IMR-90 (cell line): ENCODE measurements at regions not wholly inside any gene's neighbourhood (a gene's known extent, or its start where the extent isn't known, plus 50 kb on each side); places are given as distances from the start of the nearest gene placed in this dataset.

Source experiments
- ATAC-seq: fragments of 200-7000 bp; cut with Tn5 transposase; 2 replicates; pipeline ENCODE4 v1.9.1; 2020; ENCODE audit warnings: low read depth, mild to moderate bottlenecking, moderate library complexity
- BruUV-seq: library from RNA; stranded (reverse); fragments of 400-500 nt; replicated peaks from 2 replicates; lab custom pipeline; 2021; lab: Mats Ljungman, UMichigan
- CTCF ChIA-PET: fragments of 300-600 bp; formaldehyde crosslinking; extraction: SDS; loops from one replicate; lab custom pipeline; 2021; ENCODE audit warnings: antibody characterized with exemption; lab: Yijun Ruan, JAX
- POLR2A ChIA-PET: fragments of 300-600 bp; sonication (Branson Sonifier 250); formaldehyde crosslinking; loops from one replicate; lab custom pipeline; 2022; ENCODE audit warnings: antibody characterized with exemption; ENCODE audit not compliant: unreplicated experiment; lab: Charles Lee
- DNase-seq: peaks from one replicate; pipeline ENCODE4 v3.0.0; 2013
- H2AFZ ChIP-seq: replicated peaks from 2 replicates; pipeline ENCODE3; 2013; ENCODE audit warnings: low read length, mild to moderate bottlenecking; ENCODE audit not compliant: poor library complexity
- H2AK5ac ChIP-seq: 2 replicates; pipeline ENCODE4 v1.6.1; 2013; ENCODE audit warnings: low read depth, low read length, inconsistent platforms
- H2AK9ac ChIP-seq: replicated peaks from 2 replicates; pipeline ENCODE3; 2013; ENCODE audit warnings: mild to moderate bottlenecking, low read depth, low read length, moderate library complexity; ENCODE audit not compliant: poor library complexity
- H2BK120ac ChIP-seq: 2 replicates; pipeline ENCODE4 v1.6.1; 2013; ENCODE audit warnings: low read depth, low read length, inconsistent platforms
- H2BK15ac ChIP-seq: 3 replicates; pipeline ENCODE4 v1.6.1; 2013; ENCODE audit warnings: low read depth, low read length, inconsistent platforms
- H2BK20ac ChIP-seq: 2 replicates; pipeline ENCODE4 v1.6.1; 2013; ENCODE audit warnings: low read depth, mild to moderate bottlenecking, inconsistent platforms, low read length, moderate library complexity
- H2BK5ac ChIP-seq: 2 replicates; pipeline ENCODE4 v1.6.1; 2013; ENCODE audit warnings: mild to moderate bottlenecking, low read depth, low read length, inconsistent platforms; ENCODE audit not compliant: poor library complexity, severe bottlenecking
- H3K14ac ChIP-seq: replicated peaks from 2 replicates; pipeline ENCODE4 v1.6.1; 2013; ENCODE audit warnings: low read depth, low read length, inconsistent platforms
- H3K18ac ChIP-seq: 2 replicates; pipeline ENCODE4 v1.6.1; 2013; ENCODE audit warnings: low read depth, low read length, control low read depth
- H3K23ac ChIP-seq: 2 replicates; pipeline ENCODE4 v1.6.1; 2013; ENCODE audit warnings: low read depth, low read length, inconsistent platforms
- H3K27ac ChIP-seq: 2 replicates; pipeline ENCODE4 v1.5.1; 2013; ENCODE audit warnings: mild to moderate bottlenecking, control low read depth, low read length; ENCODE audit not compliant: insufficient read depth
- H3K27me3 ChIP-seq: 2 replicates; pipeline ENCODE4 v1.6.1; 2013; ENCODE audit warnings: low read length; ENCODE audit not compliant: control insufficient read depth, insufficient read depth
- H3K36me3 ChIP-seq: 2 replicates; pipeline ENCODE4 v1.6.1; 2013; ENCODE audit warnings: low read length, mixed read lengths; ENCODE audit not compliant: control insufficient read depth, insufficient read depth
- H3K4ac ChIP-seq: 2 replicates; pipeline ENCODE4 v1.6.1; 2013; ENCODE audit warnings: low read depth, low read length, inconsistent platforms
- H3K4me1 ChIP-seq: 2 replicates; pipeline ENCODE4 v1.6.1; 2013; ENCODE audit warnings: low read length, mixed read lengths; ENCODE audit not compliant: control insufficient read depth, insufficient read depth
- H3K4me2 ChIP-seq: 2 replicates; pipeline ENCODE4 v1.6.1; 2013; ENCODE audit warnings: low read depth, mild to moderate bottlenecking, control low read depth, low read length, moderate library complexity
- H3K4me3 ChIP-seq: 2 replicates; pipeline ENCODE4 v1.5.1; 2013; ENCODE audit warnings: low read depth, mild to moderate bottlenecking, control low read depth, low read length, moderate library complexity; ENCODE audit not compliant: insufficient read depth
- H3K56ac ChIP-seq: 2 replicates; pipeline ENCODE4 v1.6.1; 2013; ENCODE audit warnings: low read length, inconsistent platforms; ENCODE audit not compliant: insufficient read depth; ENCODE audit errors: extremely low read depth
- H3K79me1 ChIP-seq, 2 experiments: 2 replicates each; pipeline ENCODE4 v1.6.1; 2013; ENCODE audit warnings: low read length in 2 of 2, inconsistent platforms in 1 of 2, low read depth in 1 of 2
- H3K9ac ChIP-seq: 2 replicates; pipeline ENCODE4 v1.6.1; 2013; ENCODE audit warnings: low read depth, low read length, control low read depth
- H3K9me1 ChIP-seq: 2 replicates; pipeline ENCODE4 v1.6.1; 2013; ENCODE audit warnings: low read length, inconsistent platforms; ENCODE audit not compliant: insufficient read depth
- H3K9me3 ChIP-seq: 2 replicates; pipeline ENCODE4 v1.6.1; 2013; ENCODE audit warnings: low read length; ENCODE audit not compliant: control insufficient read depth, insufficient read depth
- H4K20me1 ChIP-seq: 2 replicates; pipeline ENCODE4 v1.6.1; 2013; ENCODE audit warnings: low read length, inconsistent platforms; ENCODE audit not compliant: insufficient read depth
- H4K5ac ChIP-seq: 2 replicates; pipeline ENCODE4 v1.6.1; 2013; ENCODE audit warnings: mild to moderate bottlenecking, low read depth, low read length, control low read depth
- H4K8ac ChIP-seq, 2 experiments: 2 replicates each; pipeline ENCODE4 v1.6.1; 2013; ENCODE audit warnings: low read depth in 2 of 2, low read length in 2 of 2, control low read depth in 1 of 2, inconsistent platforms in 1 of 2
- H4K91ac ChIP-seq: 2 replicates; pipeline ENCODE4 v1.6.1; 2013; ENCODE audit warnings: low read depth, low read length, inconsistent platforms; ENCODE audit not compliant: insufficient read depth
- NFE2L2 ChIP-seq: fragments of 150-350 bp; IDR thresholded peaks from 2 replicates; pipeline ENCODE4 v1.6.1; 2016; ENCODE audit warnings: low read depth, mild to moderate bottlenecking, low read length
- POLR2A ChIP-seq: IDR thresholded peaks from 2 replicates; pipeline ENCODE4 v1.6.1; 2012; ENCODE audit warnings: mild to moderate bottlenecking, low read depth, low read length
- USF2 ChIP-seq: fragments of 150-350 bp; IDR thresholded peaks from 2 replicates; pipeline ENCODE4 v1.6.1; 2017; ENCODE audit warnings: mild to moderate bottlenecking, antibody characterized with exemption, low read length, low read depth
- WGBS, 2 experiments: methylation state at CpG; one replicate each; pipeline versions ENCODE4 v1.1.5 to v1.1.7; 2013; ENCODE audit warnings: missing lambda C conversion rate in 2 of 2; ENCODE audit not compliant: insufficient read length in 1 of 2; ENCODE audit errors: extremely low coverage in 2 of 2; 5-methylcytosine and 5-hydroxymethylcytosine counted together
- dilution Hi-C: fragments of 300-500 bp; cut with HindIII; formaldehyde crosslinking; loops from one replicate; pipeline ENCODE4 v1.14.3; 2018; ENCODE audit warnings: low sequenced_read_pairs; ENCODE audit not compliant: unreplicated experiment
- in situ Hi-C: fragments of 300-500 bp; cut with MboI; formaldehyde crosslinking; loops from 3 replicates; pipeline ENCODE4 v1.14.3; 2019; ENCODE audit warnings: low sequenced_read_pairs, inconsistent platforms, mixed read lengths
- intact Hi-C: fragments of 100-400 bp; cut with micrococcal nuclease; formaldehyde crosslinking; loops from 2 replicates; pipeline ENCODE4 v1.10.0; 2022

DNA sequence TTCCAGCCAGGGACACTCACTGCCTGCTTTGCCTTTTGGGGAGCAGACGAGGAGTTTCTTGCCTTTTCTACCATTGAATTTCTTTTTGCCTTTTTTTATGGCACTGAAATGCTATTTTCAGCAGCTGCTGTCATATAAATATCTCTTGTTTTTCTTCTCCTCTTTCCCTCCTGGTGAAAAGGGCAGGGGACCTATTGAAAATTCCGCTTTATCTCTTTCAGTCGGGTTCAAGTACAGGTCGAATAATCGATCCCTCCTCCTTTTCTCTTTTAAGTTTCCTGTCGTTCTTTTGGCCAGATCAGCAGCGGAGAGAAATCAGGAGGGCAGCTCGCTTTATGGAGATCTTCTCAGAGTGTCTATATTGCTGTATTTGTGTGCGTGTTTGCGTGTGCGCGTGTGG, 67.4 kb upstream of the CASZ1 start:
- Histone ChIP-seq H3K4me1 (peaks cover 7% of the 10 kb centered on the region), H3K27me3 (peaks cover 66% of the 10 kb centered on the region), H2BK15ac (no peak overlapping the region), H2AK9ac (no peak overlapping the region), H3K27ac (no peak overlapping the region), H3K56ac (no peak overlapping the region), H2AFZ (no peak overlapping the region), H3K4me2 (no peak overlapping the region), H2BK5ac (no peak overlapping the region), H3K4me3 (no peak overlapping the region), H3K9me1 (no peaks in the 10 kb centered on the region), H3K4ac (no peak overlapping the region), H3K23ac (no peak overlapping the region), H2AK5ac (no peak overlapping the region), H4K91ac (no peak overlapping the region), H4K5ac (no peak overlapping the region), H3K9me3 (no peaks in the 10 kb centered on the region), H3K36me3 (no peaks in the 10 kb centered on the region), H4K20me1 (no peaks in the 10 kb centered on the region), H4K8ac (no peak overlapping the region), H2BK20ac (no peak overlapping the region), H3K9ac (no peak overlapping the region), H3K79me1 (no peaks in the 10 kb centered on the region), H2BK120ac (no peak overlapping the region), H3K18ac (no peak overlapping the region), H3K14ac (no peak overlapping the region)
- POLR2A ChIA-PET = no interaction called here
- WGBS, 2 experiments = 60% methylated on average over 2 of the region's 12 CpGs; no CpG with 5 or more reads in 1 of the 2 experiments
- CTCF ChIA-PET = interaction anchor here (1.0 kb wide), 1 partner anchor 10 kb away, joined by 3 read pairs; no protein-coding TSS in a partner anchor
- TF ChIP-seq POLR2A (no peak), USF2 (no peak), NFE2L2 (no peak)
- intact Hi-C loops (loop anchor here (10.0 kb wide), 1 partner anchor 169 kb away; no protein-coding TSS in a partner anchor), in situ Hi-C loops (no loop called here), dilution Hi-C loops (no loop called here)
- no TSS peak for BruUV-seq
- DNase-seq = no peak
- ATAC-seq = no peak
